ENCODE measurements at regions not wholly inside any gene's neighbourhood (a gene's known extent, or its start where the extent isn't known, plus 50 kb on each side); places are given as distances from the start of the nearest gene placed in this dataset.

GRCh38 chr10:61837755-61838171, 63.7 kb upstream of the ARID5B start:
- no peak for TF ChIP-seq CTCF (IDR thresholded peaks at IDR 0.05)
- TF ChIP-seq POLR2A (IDR thresholded peaks at IDR 0.05), result no peak
